ENCODE measurements at regions not wholly inside any gene's neighbourhood (a gene's known extent, or its start where the extent isn't known, plus 50 kb on each side); places are given as distances from the start of the nearest gene placed in this dataset.

DNA sequence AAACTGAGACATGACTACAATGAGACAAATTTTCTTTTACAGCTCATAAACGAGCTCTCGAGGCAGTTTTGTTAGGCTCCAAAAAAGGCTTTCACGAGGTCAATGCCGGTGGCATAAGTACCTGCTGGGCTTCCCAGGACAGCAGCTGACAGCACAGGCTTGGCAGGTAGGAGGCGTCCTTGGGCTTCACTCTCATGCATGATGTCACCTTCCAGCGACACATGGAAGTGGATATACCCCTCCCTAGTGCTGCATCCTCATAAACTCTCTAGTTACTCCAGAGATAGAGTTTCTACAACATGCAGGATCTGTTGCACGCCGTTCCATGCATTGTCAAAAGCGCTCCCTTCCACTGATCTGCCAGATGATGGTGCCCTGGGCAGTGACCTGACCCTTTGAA is 112.5 kb upstream of the PAXBP1 start:
- intact Hi-C loops (cut with DNase I): no loop called here
- Histone ChIP-seq H3K27ac (no peak overlapping the region), H3K9me3 (no peaks in the 10 kb centered on the region), H3K36me3 (no peaks in the 10 kb centered on the region), H3K27me3 (no peaks in the 10 kb centered on the region), H3K4me1 (no peaks in the 10 kb centered on the region), H3K4me3 (replicated peaks in 1 of 3) (no peak overlapping the region)
- no peak for DNase-seq
- WGBS, 2 donors: 69 to 71% methylated on average over 7 to 9 of the region's 9 CpGs
- TF ChIP-seq, protein P1, sequence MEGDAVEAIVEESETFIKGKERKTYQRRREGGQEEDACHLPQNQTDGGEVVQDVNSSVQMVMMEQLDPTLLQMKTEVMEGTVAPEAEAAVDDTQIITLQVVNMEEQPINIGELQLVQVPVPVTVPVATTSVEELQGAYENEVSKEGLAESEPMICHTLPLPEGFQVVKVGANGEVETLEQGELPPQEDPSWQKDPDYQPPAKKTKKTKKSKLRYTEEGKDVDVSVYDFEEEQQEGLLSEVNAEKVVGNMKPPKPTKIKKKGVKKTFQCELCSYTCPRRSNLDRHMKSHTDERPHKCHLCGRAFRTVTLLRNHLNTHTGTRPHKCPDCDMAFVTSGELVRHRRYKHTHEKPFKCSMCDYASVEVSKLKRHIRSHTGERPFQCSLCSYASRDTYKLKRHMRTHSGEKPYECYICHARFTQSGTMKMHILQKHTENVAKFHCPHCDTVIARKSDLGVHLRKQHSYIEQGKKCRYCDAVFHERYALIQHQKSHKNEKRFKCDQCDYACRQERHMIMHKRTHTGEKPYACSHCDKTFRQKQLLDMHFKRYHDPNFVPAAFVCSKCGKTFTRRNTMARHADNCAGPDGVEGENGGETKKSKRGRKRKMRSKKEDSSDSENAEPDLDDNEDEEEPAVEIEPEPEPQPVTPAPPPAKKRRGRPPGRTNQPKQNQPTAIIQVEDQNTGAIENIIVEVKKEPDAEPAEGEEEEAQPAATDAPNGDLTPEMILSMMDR (IDR thresholded peaks at IDR 0.05): no peak
- no peak for TF ChIP-seq POLR2A (IDR thresholded peaks at IDR 0.05)

DNA sequence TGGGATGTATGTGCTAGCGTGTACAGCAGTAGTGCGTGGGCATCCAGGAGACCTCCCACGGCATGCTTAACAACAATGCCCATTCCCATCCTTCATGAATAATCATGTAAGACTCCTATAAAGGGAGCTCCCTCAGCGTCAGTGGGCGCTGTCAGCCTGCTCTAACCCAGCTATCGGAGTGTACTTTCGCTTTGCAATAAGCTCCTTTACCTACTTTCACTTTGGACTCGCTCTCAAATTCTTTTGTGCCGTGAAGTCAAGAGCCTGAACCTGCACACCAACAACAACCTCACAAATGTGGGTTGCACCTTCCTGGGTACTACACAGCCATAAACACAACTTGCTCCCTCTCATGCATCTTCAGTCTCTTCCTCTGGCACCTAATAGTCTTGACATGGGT is 114.8 kb upstream of the PAXBP1 start:
- Histone ChIP-seq H3K27ac (no peak overlapping the region), H3K27me3 (no peaks in the 10 kb centered on the region), H3K36me3 (no peaks in the 10 kb centered on the region), H3K4me1 (no peaks in the 10 kb centered on the region), H3K9me3 (no peaks in the 10 kb centered on the region), H3K4me3 (replicated peaks in 1 of 3) (no peak overlapping the region)
- DNase-seq: no peak
- TF ChIP-seq POLR2A (IDR thresholded peaks at IDR 0.05): no peak
- TF ChIP-seq, protein P1 (IDR thresholded peaks at IDR 0.05): no peak
- intact Hi-C loops (cut with DNase I): no loop called here
- 72 to 85% methylated on average over 9 of the region's 9 CpGs for WGBS, 2 donors

DNA sequence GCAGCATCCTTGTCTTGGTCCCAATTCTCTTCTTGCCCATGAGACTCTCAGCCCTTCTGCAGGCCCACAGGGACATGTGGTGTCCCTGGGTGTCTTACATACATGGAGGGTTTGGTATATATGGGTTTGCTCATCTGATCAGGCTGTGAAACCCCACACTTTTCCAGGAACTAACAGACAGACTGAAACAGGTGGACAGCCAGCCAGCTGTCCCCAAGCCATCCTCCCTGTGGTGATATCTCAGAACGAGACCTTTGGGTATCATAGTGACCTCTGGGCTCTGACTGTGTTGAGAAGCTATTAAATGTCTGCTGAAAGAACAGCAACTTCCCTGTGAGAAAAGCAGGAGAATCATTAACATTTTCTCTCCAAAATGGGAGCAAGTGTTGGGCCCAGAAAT is 115.5 kb upstream of the PAXBP1 start:
- Histone ChIP-seq H3K4me1 (no peaks in the 10 kb centered on the region), H3K27ac (no peak overlapping the region), H3K4me3 (replicated peaks in 1 of 3) (no peak overlapping the region), H3K27me3 (no peaks in the 10 kb centered on the region), H3K9me3 (no peaks in the 10 kb centered on the region), H3K36me3 (no peaks in the 10 kb centered on the region)
- WGBS, 2 donors: 71 to 92% methylated on average over 1 of the region's 1 CpG
- no peak for TF ChIP-seq POLR2A (IDR thresholded peaks at IDR 0.05)
- TF ChIP-seq, protein P1 (IDR thresholded peaks at IDR 0.05): no peak
- intact Hi-C loops (cut with DNase I): no loop called here
- no peak for DNase-seq

DNA sequence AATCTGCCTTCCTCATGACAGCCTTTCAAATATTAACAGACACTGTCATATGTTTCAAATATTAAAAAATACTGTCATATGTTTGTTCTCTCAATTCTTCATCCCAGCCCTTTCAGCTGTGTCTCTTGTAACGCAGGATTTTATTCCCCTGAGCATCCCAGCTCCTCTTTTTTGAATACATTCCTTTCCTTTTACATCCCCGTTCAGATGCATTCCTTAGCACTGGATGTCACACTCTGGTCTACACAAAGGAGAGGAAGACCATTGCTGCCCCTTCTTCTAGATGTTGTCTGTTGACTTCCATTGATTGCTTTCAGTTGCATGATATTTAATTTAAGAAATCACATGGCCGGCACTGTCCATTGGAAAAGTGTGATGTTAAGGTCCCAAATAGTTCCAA is 117.4 kb upstream of the PAXBP1 start:
- no peak for TF ChIP-seq POLR2A (IDR thresholded peaks at IDR 0.05)
- TF ChIP-seq, protein P1 (IDR thresholded peaks at IDR 0.05): no peak
- H3K9me3 ChIP-seq: no peaks in the 10 kb centered on the region

DNA sequence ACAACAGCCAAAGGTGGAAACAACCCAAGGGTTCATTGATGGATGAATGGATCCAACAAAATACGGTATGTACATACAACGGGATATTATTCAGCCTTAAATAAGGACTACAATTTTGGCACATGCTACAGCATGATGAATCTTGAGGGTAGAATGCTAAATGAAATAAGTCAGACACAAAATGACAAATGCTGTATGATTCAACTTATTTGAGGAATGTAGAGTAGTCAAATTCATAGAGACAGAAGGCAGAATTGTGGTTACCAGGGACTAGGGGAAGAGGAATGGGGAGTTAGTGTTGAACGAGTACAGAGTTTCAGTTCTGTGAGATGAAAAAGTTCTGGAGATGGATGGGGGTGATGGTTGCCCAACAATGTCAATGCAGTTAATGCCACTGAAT is 118.0 kb upstream of the PAXBP1 start:
- Histone ChIP-seq H3K9me3 (no peaks in the 10 kb centered on the region), H3K4me3 (replicated peaks in 1 of 3) (no peak overlapping the region), H3K36me3 (no peaks in the 10 kb centered on the region), H3K27me3 (no peaks in the 10 kb centered on the region), H3K4me1 (no peaks in the 10 kb centered on the region), H3K27ac (no peak overlapping the region)
- intact Hi-C loops (cut with DNase I): no loop called here
- 88 to 89% methylated on average over 3 of the region's 3 CpGs for WGBS, 2 donors
- TF ChIP-seq POLR2A (IDR thresholded peaks at IDR 0.05): no peak
- TF ChIP-seq, protein P1 (IDR thresholded peaks at IDR 0.05): no peak
- no peak for DNase-seq

More for the DNA sequence above, 117.4 kb upstream of the PAXBP1 start:
- 68 to 80% methylated on average over 3 of the region's 3 CpGs for WGBS, 2 donors
- Histone ChIP-seq H3K27ac (no peak overlapping the region), H3K36me3 (no peaks in the 10 kb centered on the region), H3K27me3 (no peaks in the 10 kb centered on the region), H3K4me3 (replicated peaks in 1 of 3) (no peak overlapping the region), H3K4me1 (no peaks in the 10 kb centered on the region)
- no peak for DNase-seq
- intact Hi-C loops (cut with DNase I): no loop called here

Measured in thyroid gland (tissue), 4 donors.